ENCODE measurements at regions not wholly inside any gene's neighbourhood (a gene's known extent, or its start where the extent isn't known, plus 50 kb on each side); places are given as distances from the start of the nearest gene placed in this dataset.
A peak's percentile ranks its signal among the peaks of the same experiment; 100 is the strongest.

GRCh38 chr22:19643448-19644313 is 70.6 kb upstream of the SEPTIN5 start (continued):
- TF ChIP-seq, protein P1, sequence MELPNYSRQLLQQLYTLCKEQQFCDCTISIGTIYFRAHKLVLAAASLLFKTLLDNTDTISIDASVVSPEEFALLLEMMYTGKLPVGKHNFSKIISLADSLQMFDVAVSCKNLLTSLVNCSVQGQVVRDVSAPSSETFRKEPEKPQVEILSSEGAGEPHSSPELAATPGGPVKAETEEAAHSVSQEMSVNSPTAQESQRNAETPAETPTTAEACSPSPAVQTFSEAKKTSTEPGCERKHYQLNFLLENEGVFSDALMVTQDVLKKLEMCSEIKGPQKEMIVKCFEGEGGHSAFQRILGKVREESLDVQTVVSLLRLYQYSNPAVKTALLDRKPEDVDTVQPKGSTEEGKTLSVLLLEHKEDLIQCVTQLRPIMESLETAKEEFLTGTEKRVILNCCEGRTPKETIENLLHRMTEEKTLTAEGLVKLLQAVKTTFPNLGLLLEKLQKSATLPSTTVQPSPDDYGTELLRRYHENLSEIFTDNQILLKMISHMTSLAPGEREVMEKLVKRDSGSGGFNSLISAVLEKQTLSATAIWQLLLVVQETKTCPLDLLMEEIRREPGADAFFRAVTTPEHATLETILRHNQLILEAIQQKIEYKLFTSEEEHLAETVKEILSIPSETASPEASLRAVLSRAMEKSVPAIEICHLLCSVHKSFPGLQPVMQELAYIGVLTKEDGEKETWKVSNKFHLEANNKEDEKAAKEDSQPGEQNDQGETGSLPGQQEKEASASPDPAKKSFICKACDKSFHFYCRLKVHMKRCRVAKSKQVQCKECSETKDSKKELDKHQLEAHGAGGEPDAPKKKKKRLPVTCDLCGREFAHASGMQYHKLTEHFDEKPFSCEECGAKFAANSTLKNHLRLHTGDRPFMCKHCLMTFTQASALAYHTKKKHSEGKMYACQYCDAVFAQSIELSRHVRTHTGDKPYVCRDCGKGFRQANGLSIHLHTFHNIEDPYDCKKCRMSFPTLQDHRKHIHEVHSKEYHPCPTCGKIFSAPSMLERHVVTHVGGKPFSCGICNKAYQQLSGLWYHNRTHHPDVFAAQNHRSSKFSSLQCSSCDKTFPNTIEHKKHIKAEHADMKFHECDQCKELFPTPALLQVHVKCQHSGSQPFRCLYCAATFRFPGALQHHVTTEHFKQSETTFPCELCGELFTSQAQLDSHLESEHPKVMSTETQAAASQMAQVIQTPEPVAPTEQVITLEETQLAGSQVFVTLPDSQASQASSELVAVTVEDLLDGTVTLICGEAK (IDR thresholded peaks at IDR 0.05) = no peak
- TF ChIP-seq, protein P1 (CRISPR knock-in tag; IDR thresholded peaks at IDR 0.05) = peak; percentile 6; the same call in 1 of the 2 replicates
- TF ChIP-seq GABPB2 (CRISPR knock-in tag; conservative IDR thresholded peaks at IDR 0.05) = no peak
- peak in 1 of 2 experiments; percentile 72; a peak in 2 of 3 replicates for TF ChIP-seq CBX3 (IDR thresholded peaks at IDR 0.05; ENCODE audit: borderline replicate concordance in 1 of 2, low read length in 2 of 2)
- TF ChIP-seq ZNF197 (CRISPR knock-in tag; IDR thresholded peaks at IDR 0.05; ENCODE audit: low read depth) = peak; percentile 93
- TF ChIP-seq MTA3 (IDR thresholded peaks at IDR 0.05; ENCODE audit: borderline replicate concordance) = peak; percentile 74
- TF ChIP-seq KLF16 (IDR thresholded peaks at IDR 0.05) = peak; percentile 93
- peak; percentile 95 for TF ChIP-seq ZEB2 (IDR thresholded peaks at IDR 0.05)
- peak; percentile 96 for TF ChIP-seq POLR2AphosphoS5 (IDR thresholded peaks at IDR 0.05; ENCODE audit: control insufficient read depth, insufficient read depth, low read depth, low read length)
- TF ChIP-seq NELFE (IDR thresholded peaks at IDR 0.05; ENCODE audit: insufficient read depth, insufficient read length) = no peak
- no peak for TF ChIP-seq SNRNP70 (optimal IDR thresholded peaks at IDR 0.05; ENCODE audit: low read depth, low read length)
- TF ChIP-seq CREB1 (IDR thresholded peaks at IDR 0.05) = peak; percentile 62
- no peak for TF ChIP-seq CREB1 (CRISPR knock-in tag; IDR thresholded peaks at IDR 0.05)
- no peak for TF ChIP-seq MCM5 (IDR thresholded peaks at IDR 0.05; ENCODE audit: low read depth)
- no peak for TF ChIP-seq MCM7 (IDR thresholded peaks at IDR 0.05)
- peak; percentile 57; the same call in 1 of the 2 replicates for TF ChIP-seq ZBED1 (IDR thresholded peaks at IDR 0.05)
- TF ChIP-seq, protein P2, sequence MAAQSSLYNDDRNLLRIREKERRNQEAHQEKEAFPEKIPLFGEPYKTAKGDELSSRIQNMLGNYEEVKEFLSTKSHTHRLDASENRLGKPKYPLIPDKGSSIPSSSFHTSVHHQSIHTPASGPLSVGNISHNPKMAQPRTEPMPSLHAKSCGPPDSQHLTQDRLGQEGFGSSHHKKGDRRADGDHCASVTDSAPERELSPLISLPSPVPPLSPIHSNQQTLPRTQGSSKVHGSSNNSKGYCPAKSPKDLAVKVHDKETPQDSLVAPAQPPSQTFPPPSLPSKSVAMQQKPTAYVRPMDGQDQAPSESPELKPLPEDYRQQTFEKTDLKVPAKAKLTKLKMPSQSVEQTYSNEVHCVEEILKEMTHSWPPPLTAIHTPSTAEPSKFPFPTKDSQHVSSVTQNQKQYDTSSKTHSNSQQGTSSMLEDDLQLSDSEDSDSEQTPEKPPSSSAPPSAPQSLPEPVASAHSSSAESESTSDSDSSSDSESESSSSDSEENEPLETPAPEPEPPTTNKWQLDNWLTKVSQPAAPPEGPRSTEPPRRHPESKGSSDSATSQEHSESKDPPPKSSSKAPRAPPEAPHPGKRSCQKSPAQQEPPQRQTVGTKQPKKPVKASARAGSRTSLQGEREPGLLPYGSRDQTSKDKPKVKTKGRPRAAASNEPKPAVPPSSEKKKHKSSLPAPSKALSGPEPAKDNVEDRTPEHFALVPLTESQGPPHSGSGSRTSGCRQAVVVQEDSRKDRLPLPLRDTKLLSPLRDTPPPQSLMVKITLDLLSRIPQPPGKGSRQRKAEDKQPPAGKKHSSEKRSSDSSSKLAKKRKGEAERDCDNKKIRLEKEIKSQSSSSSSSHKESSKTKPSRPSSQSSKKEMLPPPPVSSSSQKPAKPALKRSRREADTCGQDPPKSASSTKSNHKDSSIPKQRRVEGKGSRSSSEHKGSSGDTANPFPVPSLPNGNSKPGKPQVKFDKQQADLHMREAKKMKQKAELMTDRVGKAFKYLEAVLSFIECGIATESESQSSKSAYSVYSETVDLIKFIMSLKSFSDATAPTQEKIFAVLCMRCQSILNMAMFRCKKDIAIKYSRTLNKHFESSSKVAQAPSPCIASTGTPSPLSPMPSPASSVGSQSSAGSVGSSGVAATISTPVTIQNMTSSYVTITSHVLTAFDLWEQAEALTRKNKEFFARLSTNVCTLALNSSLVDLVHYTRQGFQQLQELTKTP (IDR thresholded peaks at IDR 0.05; ENCODE audit: low read depth in 1 of 2, partially characterized antibody in 2 of 2) = peak in 1 of 2 experiments; percentile 85
